ENCODE measurements at regions not wholly inside any gene's neighbourhood (a gene's known extent, or its start where the extent isn't known, plus 50 kb on each side); places are given as distances from the start of the nearest gene placed in this dataset.

DNA sequence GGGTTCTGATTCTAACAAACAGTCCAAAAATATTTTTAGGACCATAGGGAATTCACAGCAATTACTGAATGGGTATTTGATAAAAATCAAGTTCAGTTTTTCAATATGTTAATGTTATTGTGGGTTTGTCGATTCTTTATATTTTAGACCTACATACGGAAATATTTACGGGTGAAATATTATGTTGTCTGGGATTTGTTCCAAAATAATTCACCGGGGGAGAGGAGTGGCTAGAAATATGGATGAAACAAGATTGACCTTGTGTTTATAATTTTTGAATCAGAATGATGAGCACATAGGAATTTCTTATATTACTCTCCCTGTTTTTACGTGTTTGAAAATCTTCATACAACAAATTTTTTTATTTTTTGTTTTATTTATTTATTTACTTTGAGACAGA is 56.7 kb upstream of the USP1 start:
- Histone ChIP-seq H3K27me3 (replicated peaks in 1 of 7) (no peaks in the 10 kb centered on the region), H3K27ac (no peak overlapping the region), H3K4me1 (no peaks in the 10 kb centered on the region), H3K9me3 (no peaks in the 10 kb centered on the region), H3K36me3 (no peaks in the 10 kb centered on the region), H3K4me3 (no peak overlapping the region)
- 89 to 93% (median 93%) methylated on average over 5 of the region's 5 CpGs for WGBS, 5 donors
- intact Hi-C loops (cut with DNase I; ENCODE audit: low total_unique reads): no loop called here
- no peak for DNase-seq
- no peak for TF ChIP-seq POLR2AphosphoS5 (IDR thresholded peaks at IDR 0.05)
- TF ChIP-seq, protein P1, sequence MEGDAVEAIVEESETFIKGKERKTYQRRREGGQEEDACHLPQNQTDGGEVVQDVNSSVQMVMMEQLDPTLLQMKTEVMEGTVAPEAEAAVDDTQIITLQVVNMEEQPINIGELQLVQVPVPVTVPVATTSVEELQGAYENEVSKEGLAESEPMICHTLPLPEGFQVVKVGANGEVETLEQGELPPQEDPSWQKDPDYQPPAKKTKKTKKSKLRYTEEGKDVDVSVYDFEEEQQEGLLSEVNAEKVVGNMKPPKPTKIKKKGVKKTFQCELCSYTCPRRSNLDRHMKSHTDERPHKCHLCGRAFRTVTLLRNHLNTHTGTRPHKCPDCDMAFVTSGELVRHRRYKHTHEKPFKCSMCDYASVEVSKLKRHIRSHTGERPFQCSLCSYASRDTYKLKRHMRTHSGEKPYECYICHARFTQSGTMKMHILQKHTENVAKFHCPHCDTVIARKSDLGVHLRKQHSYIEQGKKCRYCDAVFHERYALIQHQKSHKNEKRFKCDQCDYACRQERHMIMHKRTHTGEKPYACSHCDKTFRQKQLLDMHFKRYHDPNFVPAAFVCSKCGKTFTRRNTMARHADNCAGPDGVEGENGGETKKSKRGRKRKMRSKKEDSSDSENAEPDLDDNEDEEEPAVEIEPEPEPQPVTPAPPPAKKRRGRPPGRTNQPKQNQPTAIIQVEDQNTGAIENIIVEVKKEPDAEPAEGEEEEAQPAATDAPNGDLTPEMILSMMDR (IDR thresholded peaks at IDR 0.05 in 8 of 11, conservative IDR thresholded peaks at IDR 0.05 in 3 of 11): no peak
- no peak for TF ChIP-seq POLR2A (IDR thresholded peaks at IDR 0.05)

DNA sequence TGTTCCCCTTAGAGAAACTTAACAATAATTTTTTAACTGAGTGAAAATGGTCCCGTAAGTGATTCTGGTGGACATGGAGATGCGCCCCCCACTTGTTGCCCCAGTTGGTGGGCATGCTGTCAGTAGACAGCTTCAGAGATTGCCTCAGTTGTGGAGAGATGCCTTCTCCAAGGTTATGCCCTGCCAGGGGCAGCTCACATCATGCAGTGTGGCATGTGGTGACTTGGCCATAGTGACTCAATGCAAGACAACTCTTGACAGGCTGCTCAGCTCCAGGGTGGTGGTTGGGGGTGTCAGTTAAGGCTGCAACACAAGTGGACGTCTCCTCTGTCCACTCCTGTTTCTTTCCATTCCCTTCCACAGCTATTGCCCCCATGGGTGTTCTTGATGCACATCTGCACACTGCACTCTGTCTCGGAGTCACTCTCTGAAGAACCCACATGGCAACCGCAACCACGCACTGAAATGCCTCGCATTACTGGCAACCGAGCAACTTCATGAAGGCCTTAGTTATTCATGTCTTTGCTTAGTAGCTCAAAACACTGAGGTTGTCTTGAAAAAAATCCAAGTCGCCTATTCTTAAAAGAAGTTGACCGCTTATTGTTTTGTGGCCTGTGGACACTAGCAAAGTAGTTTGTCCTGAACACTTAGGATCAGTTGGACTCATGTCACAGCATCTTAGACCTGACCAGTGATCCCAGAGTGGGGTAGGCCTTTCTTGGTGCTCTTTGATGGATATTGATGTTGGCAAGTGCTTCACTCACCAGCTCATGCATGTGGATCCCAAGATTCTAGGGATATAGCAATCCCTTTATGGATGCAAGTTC is 54.8 kb upstream of the USP1 start:
- Histone ChIP-seq H3K27me3 (replicated peaks in 1 of 7) (no peaks in the 10 kb centered on the region), H3K36me3 (no peaks in the 10 kb centered on the region), H3K9me3 (no peaks in the 10 kb centered on the region), H3K4me1 (no peaks in the 10 kb centered on the region), H3K27ac (no peak overlapping the region), H3K4me3 (no peak overlapping the region)
- intact Hi-C loops (cut with DNase I; ENCODE audit: low total_unique reads): no loop called here
- 91 to 95% (median 93%) methylated on average over 10 of the region's 10 CpGs for WGBS, 5 donors
- no peak for DNase-seq
- TF ChIP-seq POLR2AphosphoS5 (IDR thresholded peaks at IDR 0.05) (no peak), POLR2A (IDR thresholded peaks at IDR 0.05) (no peak)
- TF ChIP-seq, protein P1 (IDR thresholded peaks at IDR 0.05 in 8 of 11, conservative IDR thresholded peaks at IDR 0.05 in 3 of 11): no peak

DNA sequence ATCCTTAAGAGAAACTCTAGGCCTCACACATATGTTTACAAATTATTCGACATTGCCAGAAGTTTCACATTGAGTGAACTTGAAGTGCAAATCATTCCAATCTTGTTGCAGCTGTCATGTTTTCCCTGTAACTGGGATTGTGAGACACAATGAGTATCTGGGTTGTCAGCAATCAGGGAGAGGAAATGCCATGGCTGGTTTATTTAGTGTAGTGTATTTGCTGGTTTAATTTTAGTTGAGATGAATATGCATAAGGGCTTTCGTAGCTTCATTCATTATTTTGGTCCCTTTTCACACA is 54.2 kb upstream of the USP1 start:
- WGBS, 5 donors: 67 to 79% (median 75%) methylated on average over 2 of the region's 2 CpGs
- TF ChIP-seq POLR2A (IDR thresholded peaks at IDR 0.05): no peak
- TF ChIP-seq POLR2AphosphoS5 (IDR thresholded peaks at IDR 0.05): no peak
- TF ChIP-seq, protein P1 (IDR thresholded peaks at IDR 0.05 in 8 of 11, conservative IDR thresholded peaks at IDR 0.05 in 3 of 11): no peak
- no peaks in the 10 kb centered on the region for H3K36me3 ChIP-seq
- intact Hi-C loops (cut with DNase I; ENCODE audit: low total_unique reads): no loop called here
- H3K4me1 ChIP-seq: no peaks in the 10 kb centered on the region
- no peak for DNase-seq
- no peaks in the 10 kb centered on the region for H3K9me3 ChIP-seq
- no peak overlapping the region for H3K27ac ChIP-seq
- no peaks in the 10 kb centered on the region for H3K27me3 ChIP-seq (replicated peaks in 1 of 7)
- H3K4me3 ChIP-seq: no peak overlapping the region

DNA sequence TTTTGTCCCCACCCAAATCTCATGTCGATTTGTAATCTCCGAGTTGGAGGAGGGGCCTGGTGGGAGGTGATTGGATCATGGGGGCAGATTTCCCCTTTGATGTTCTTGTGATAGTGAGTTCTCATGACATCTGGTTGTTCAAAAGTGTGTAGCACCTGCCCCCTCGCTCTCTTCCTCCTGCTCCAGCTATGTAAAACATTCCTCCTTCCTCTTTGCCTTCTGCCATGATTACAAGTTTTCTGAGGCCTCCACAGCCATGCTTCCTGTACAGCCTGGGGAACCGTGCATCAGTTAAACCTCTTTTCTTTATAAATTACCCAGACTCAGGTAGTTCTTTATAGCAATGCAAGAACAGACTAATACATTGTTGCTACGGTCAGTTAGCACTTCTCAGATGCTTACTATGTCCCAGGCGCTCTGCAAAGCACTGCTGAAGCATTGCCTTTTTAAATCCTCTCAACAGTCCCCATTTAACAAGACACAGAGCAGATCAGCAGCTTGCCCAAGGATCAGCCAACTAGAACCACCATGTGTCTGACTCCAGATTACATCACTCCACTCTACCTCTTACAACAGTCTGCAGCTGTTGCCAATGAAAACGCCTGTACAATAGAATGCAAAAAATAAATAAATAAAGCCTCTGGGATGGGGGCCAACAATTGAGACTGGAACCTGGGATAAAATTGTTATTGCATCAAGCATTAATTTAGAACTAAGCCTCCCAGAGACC is 52.4 kb upstream of the USP1 start:
- H3K27ac ChIP-seq: no peak overlapping the region
- H3K27me3 ChIP-seq (replicated peaks in 1 of 7): peaks cover 0 to 6% (median 0%) of the 10 kb centered on the region in 7 donors
- no peaks in the 10 kb centered on the region for H3K36me3 ChIP-seq
- no peak for DNase-seq
- no peaks in the 10 kb centered on the region for H3K9me3 ChIP-seq
- WGBS, 5 donors: 74 to 80% (median 76%) methylated on average over 7 of the region's 7 CpGs
- TF ChIP-seq POLR2A (IDR thresholded peaks at IDR 0.05) (no peak), POLR2AphosphoS5 (IDR thresholded peaks at IDR 0.05) (no peak)
- TF ChIP-seq, protein P1 (IDR thresholded peaks at IDR 0.05 in 8 of 11, conservative IDR thresholded peaks at IDR 0.05 in 3 of 11): no peak
- H3K4me3 ChIP-seq: no peak overlapping the region
- H3K4me1 ChIP-seq: no peaks in the 10 kb centered on the region
- intact Hi-C loops (cut with DNase I; ENCODE audit: low total_unique reads): no loop called here

Data from spleen (tissue), 11 donors.